H9 (cell line): ENCODE measurements at regions not wholly inside any gene's neighbourhood (a gene's known extent, or its start where the extent isn't known, plus 50 kb on each side); places are given as distances from the start of the nearest gene placed in this dataset.

Source experiments
- DNase-seq: peaks from one replicate; pipeline ENCODE4 v3.0.0-alpha.2; 2017
- H2AFZ ChIP-seq: one replicate; pipeline ENCODE4 v1.6.1; 2013; ENCODE audit warnings: mild to moderate bottlenecking, low read length, control low read depth, moderate library complexity
- H2AK5ac ChIP-seq: 2 replicates; pipeline ENCODE4 v1.6.1; 2013; ENCODE audit warnings: low read length, control low read depth, mixed read lengths; ENCODE audit not compliant: insufficient read length
- H2BK120ac ChIP-seq: one replicate; pipeline ENCODE4 v1.6.1; 2013; ENCODE audit warnings: low read depth, mild to moderate bottlenecking, low read length, control low read depth, inconsistent platforms; ENCODE audit not compliant: poor library complexity, severe bottlenecking
- H2BK12ac ChIP-seq: 2 replicates; pipeline ENCODE4 v1.6.1; 2013; ENCODE audit warnings: low read length, control low read depth, mixed read lengths, low read depth; ENCODE audit not compliant: insufficient read length
- H2BK15ac ChIP-seq: 2 replicates; pipeline ENCODE4 v1.6.1; 2013; ENCODE audit warnings: low read depth, low read length, control low read depth
- H2BK20ac ChIP-seq: one replicate; pipeline ENCODE4 v1.6.1; 2013; ENCODE audit warnings: low read depth, mild to moderate bottlenecking, low read length, control low read depth, inconsistent platforms; ENCODE audit not compliant: poor library complexity, severe bottlenecking
- H2BK5ac ChIP-seq: 2 replicates; pipeline ENCODE4 v1.6.1; 2013; ENCODE audit warnings: low read length, control low read depth, mixed read lengths; ENCODE audit not compliant: insufficient read length
- H3K14ac ChIP-seq: 2 replicates; pipeline ENCODE4 v1.6.1; 2013; ENCODE audit warnings: low read length, control low read depth; ENCODE audit not compliant: insufficient read depth
- H3K18ac ChIP-seq: 2 replicates; pipeline ENCODE4 v1.6.1; 2013; ENCODE audit warnings: low read depth, mild to moderate bottlenecking, mixed read lengths, low read length, control low read depth; ENCODE audit not compliant: insufficient read length
- H3K23ac ChIP-seq: 2 replicates; pipeline ENCODE4 v1.6.1; 2013; ENCODE audit warnings: low read length, control low read depth, mixed read lengths, low read depth; ENCODE audit not compliant: insufficient read length
- H3K23me2 ChIP-seq: 2 replicates; pipeline ENCODE4 v1.6.1; 2013; ENCODE audit warnings: low read depth, mild to moderate bottlenecking, mixed read lengths, low read length, control low read depth; ENCODE audit not compliant: insufficient read length, poor library complexity, severe bottlenecking
- H3K27ac ChIP-seq: 2 replicates; pipeline ENCODE4 v1.5.1; 2013; ENCODE audit warnings: low read length, control low read depth, mixed read lengths, low read depth; ENCODE audit not compliant: insufficient read length
- H3K27me3 ChIP-seq: 2 replicates; pipeline ENCODE4 v1.6.1; 2013; ENCODE audit warnings: low read length, control low read depth, inconsistent platforms; ENCODE audit not compliant: insufficient read depth
- H3K4ac ChIP-seq: 2 replicates; pipeline ENCODE4 v1.6.1; 2013; ENCODE audit warnings: low read depth, mild to moderate bottlenecking, control low read depth, inconsistent platforms, low read length, moderate library complexity
- H3K4me1 ChIP-seq: 2 replicates; pipeline ENCODE4 v1.6.1; 2013; ENCODE audit warnings: low read length, control low read depth, inconsistent platforms; ENCODE audit not compliant: insufficient read depth
- H3K4me2 ChIP-seq: 2 replicates; pipeline ENCODE4 v1.6.1; 2013; ENCODE audit warnings: low read length, control low read depth, mixed read lengths; ENCODE audit not compliant: insufficient read length, insufficient read depth
- H3K56ac ChIP-seq: 2 replicates; pipeline ENCODE4 v1.6.1; 2013; ENCODE audit warnings: low read depth, mild to moderate bottlenecking, mixed read lengths, low read length, control low read depth; ENCODE audit not compliant: insufficient read length
- H3K79me1 ChIP-seq: 2 replicates; pipeline ENCODE4 v1.6.1; 2013; ENCODE audit warnings: low read depth, mild to moderate bottlenecking, moderate library complexity, low read length, control low read depth, inconsistent platforms; ENCODE audit not compliant: insufficient read depth, poor library complexity, severe bottlenecking
- H3K79me2 ChIP-seq: 2 replicates; pipeline ENCODE4 v1.6.1; 2013; ENCODE audit warnings: low read length, control low read depth, inconsistent platforms; ENCODE audit not compliant: insufficient read depth
- H3K9ac ChIP-seq: 2 replicates; pipeline ENCODE4 v1.6.1; 2013; ENCODE audit warnings: low read length, control low read depth, mixed read lengths; ENCODE audit not compliant: insufficient read length; ENCODE audit errors: extremely low read depth
- H3K9me3 ChIP-seq: one replicate; pipeline ENCODE4 v1.6.1; 2013; ENCODE audit warnings: low read depth, low read length, inconsistent platforms; ENCODE audit not compliant: control insufficient read depth
- H3T11ph ChIP-seq: one replicate; pipeline ENCODE4 v1.6.1; 2013; ENCODE audit warnings: mild to moderate bottlenecking, low read length, control low read depth, inconsistent platforms
- H4K20me1 ChIP-seq: one replicate; pipeline ENCODE4 v1.6.1; 2013; ENCODE audit not compliant: control insufficient read depth, insufficient read length, insufficient read depth
- H4K5ac ChIP-seq: 2 replicates; pipeline ENCODE4 v1.6.1; 2013; ENCODE audit warnings: low read depth, mild to moderate bottlenecking, mixed read lengths, low read length, control low read depth; ENCODE audit not compliant: insufficient read length
- H4K8ac ChIP-seq: replicated peaks from 2 replicates; pipeline ENCODE4 v1.6.1; 2013; ENCODE audit warnings: low read length, control low read depth, mixed read lengths, low read depth; ENCODE audit not compliant: insufficient read length
- H4K91ac ChIP-seq: 2 replicates; pipeline ENCODE4 v1.6.1; 2013; ENCODE audit warnings: low read depth, mild to moderate bottlenecking, moderate library complexity, mixed read lengths, low read length, control low read depth; ENCODE audit not compliant: insufficient read length
- H3K27ac Mint-ChIP-seq, 3 experiments: 2 replicates in 2 of 3; 3 replicates in 1 of 3; pipeline ENCODE4 v1.8.0; 2020 to 2021; ENCODE audit warnings: mixed read lengths in 3 of 3, mild to moderate bottlenecking in 1 of 3, moderate library complexity in 1 of 3
- H3K27me3 Mint-ChIP-seq: 2 replicates; pipeline ENCODE4 v1.8.0; 2021; ENCODE audit warnings: low read depth, mild to moderate bottlenecking, moderate library complexity, mixed read lengths
- H3K36me3 Mint-ChIP-seq, 3 experiments: 2 replicates in 2 of 3; 3 replicates in 1 of 3; pipeline ENCODE4 v1.8.0; 2020 to 2021; ENCODE audit warnings: low read depth in 3 of 3, mixed read lengths in 3 of 3; ENCODE audit not compliant: insufficient read depth in 1 of 3
- H3K4me1 Mint-ChIP-seq, 2 experiments: 2 replicates each; pipeline ENCODE4 v1.8.0; 2020; ENCODE audit warnings: mixed read lengths in 2 of 2
- H3K4me3 Mint-ChIP-seq, 2 experiments: 2 replicates in 1 of 2; 3 replicates in 1 of 2; pipeline ENCODE4 v1.8.0; 2020 to 2021; ENCODE audit warnings: mild to moderate bottlenecking in 2 of 2, mixed read lengths in 2 of 2, moderate library complexity in 1 of 2
- H3K9me3 Mint-ChIP-seq, 2 experiments: 2 replicates in 1 of 2; 3 replicates in 1 of 2; pipeline ENCODE4 v1.8.0; 2020; ENCODE audit warnings: mild to moderate bottlenecking in 2 of 2, mixed read lengths in 2 of 2, moderate library complexity in 1 of 2
- WGBS: extraction: QIAGEN DNeasy Blood & Tissue Kit; methylation state at CpG from one replicate; pipeline ENCODE4 v1.1.7; 2013; ENCODE audit warnings: missing lambda C conversion rate, low lambda C conversion rate, mixed read lengths; ENCODE audit not compliant: insufficient read length; ENCODE audit errors: extremely low coverage; 5-methylcytosine and 5-hydroxymethylcytosine counted together
- TF ChIP-seq, protein P1 (sequence below): fragments of 200-600 bp; sonication (generic); conservative IDR thresholded peaks from 3 replicates; pipeline ENCODE4 v1.8.0; 2021; ENCODE audit warnings: antibody characterized with exemption, mild to moderate bottlenecking

GRCh38 chr18:39774957-39775598 is 2180.0 kb upstream of the PIK3C3 start:
- Histone ChIP-seq H4K91ac (no peak overlapping the region), H4K8ac (no peak overlapping the region), H3K18ac (no peak overlapping the region), H2BK12ac (no peak overlapping the region), H3K14ac (no peak overlapping the region), H3K27me3 (no peaks in the 10 kb centered on the region), H3K4me1 (peaks cover 4% of the 10 kb centered on the region; the same call in 1 of the 2 replicates), H2BK15ac (no peak overlapping the region), H3K56ac (no peak overlapping the region), H3K4me2 (no peak overlapping the region), H3K23me2 (no peaks in the 10 kb centered on the region), H3K27ac (no peak overlapping the region), H4K20me1 (no peaks in the 10 kb centered on the region), H3K23ac (no peak overlapping the region), H2BK20ac (no peak overlapping the region), H3K9ac (no peak overlapping the region), H3T11ph (no peak overlapping the region), H2AFZ (no peak overlapping the region), H2AK5ac (no peak overlapping the region), H3K9me3 (no peaks in the 10 kb centered on the region), H3K4ac (no peak overlapping the region), H3K79me1 (peaks cover 6% of the 10 kb centered on the region), H4K5ac (no peak overlapping the region), H2BK5ac (no peak overlapping the region), H2BK120ac (no peak overlapping the region), H3K79me2 (peaks cover 1% of the 10 kb centered on the region; the same call in 1 of the 2 replicates)
- peaks cover 3 to 8% (median 6%) of the 10 kb centered on the region in 3 experiments; a peak in 4 of 7 replicates for H3K36me3 Mint-ChIP-seq
- H3K27me3 Mint-ChIP-seq, result no peaks in the 10 kb centered on the region
- TF ChIP-seq, protein P1, sequence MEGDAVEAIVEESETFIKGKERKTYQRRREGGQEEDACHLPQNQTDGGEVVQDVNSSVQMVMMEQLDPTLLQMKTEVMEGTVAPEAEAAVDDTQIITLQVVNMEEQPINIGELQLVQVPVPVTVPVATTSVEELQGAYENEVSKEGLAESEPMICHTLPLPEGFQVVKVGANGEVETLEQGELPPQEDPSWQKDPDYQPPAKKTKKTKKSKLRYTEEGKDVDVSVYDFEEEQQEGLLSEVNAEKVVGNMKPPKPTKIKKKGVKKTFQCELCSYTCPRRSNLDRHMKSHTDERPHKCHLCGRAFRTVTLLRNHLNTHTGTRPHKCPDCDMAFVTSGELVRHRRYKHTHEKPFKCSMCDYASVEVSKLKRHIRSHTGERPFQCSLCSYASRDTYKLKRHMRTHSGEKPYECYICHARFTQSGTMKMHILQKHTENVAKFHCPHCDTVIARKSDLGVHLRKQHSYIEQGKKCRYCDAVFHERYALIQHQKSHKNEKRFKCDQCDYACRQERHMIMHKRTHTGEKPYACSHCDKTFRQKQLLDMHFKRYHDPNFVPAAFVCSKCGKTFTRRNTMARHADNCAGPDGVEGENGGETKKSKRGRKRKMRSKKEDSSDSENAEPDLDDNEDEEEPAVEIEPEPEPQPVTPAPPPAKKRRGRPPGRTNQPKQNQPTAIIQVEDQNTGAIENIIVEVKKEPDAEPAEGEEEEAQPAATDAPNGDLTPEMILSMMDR, result no peak
- H3K4me1 Mint-ChIP-seq, result peaks cover 11 to 14% of the 10 kb centered on the region in 2 experiments
- DNase-seq, result no peak
- peaks cover 0 to 3% of the 10 kb centered on the region in 2 experiments; a peak in 1 of 5 replicates for H3K9me3 Mint-ChIP-seq
- no CpG with 5 or more reads among the region's 3 CpGs for WGBS
- 0 out of 7 replicates have a peak overlapping the region, but pooled peaks of 1 of the 3 experiments have one; percentile 2 for H3K27ac Mint-ChIP-seq
- no peak overlapping the region for H3K4me3 Mint-ChIP-seq
